Posterior vena cava (tissue), 2 donors: ENCODE measurements at regions not wholly inside any gene's neighbourhood (a gene's known extent, or its start where the extent isn't known, plus 50 kb on each side); places are given as distances from the start of the nearest gene placed in this dataset.
A peak's percentile ranks its signal among the peaks of the same experiment; 100 is the strongest.
"Not testable (repeated sequence)": the region's sequence is repeated elsewhere in the genome, so short reads cannot be mapped to it uniquely, and the experiment has no call there.

Experiments used
- DNase-seq: peaks from one replicate; pipeline ENCODE4 v3.0.0-alpha.2; 2020; ENCODE audit warnings: low spot score
- intact Hi-C, 2 donors: fragments of 100-400 bp; cut with DNase I; formaldehyde crosslinking; loops; one replicate each; pipeline versions ENCODE4 v1.14.1 to v1.14.2; 2022 to 2023
- donor health status: DM: yes; HTN: yes; CAD: no.
- donor health status: DM: yes; HTN: yes; CAD: no.

DNA sequence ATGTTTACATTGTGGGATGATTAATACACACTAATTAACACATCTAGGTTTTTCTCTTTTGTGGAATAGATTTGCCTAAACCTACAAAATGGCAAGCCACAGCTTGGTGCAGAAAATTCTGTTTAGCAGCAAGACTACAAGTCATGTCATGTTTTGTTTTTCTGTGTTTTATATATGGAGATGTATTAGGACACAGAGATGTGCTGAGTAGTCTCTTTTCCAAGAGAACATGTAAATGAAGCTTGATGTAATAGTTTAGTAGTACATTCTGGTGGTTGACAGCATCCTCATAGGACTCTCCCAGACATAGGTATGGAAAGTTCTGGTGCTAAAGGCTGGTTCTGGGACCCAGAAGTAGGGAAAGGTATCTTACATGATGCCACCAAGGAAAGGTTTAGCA, 1345.4 kb downstream of the CDH11 start:
- no peak for DNase-seq
- intact Hi-C loops = no loop called here

DNA sequence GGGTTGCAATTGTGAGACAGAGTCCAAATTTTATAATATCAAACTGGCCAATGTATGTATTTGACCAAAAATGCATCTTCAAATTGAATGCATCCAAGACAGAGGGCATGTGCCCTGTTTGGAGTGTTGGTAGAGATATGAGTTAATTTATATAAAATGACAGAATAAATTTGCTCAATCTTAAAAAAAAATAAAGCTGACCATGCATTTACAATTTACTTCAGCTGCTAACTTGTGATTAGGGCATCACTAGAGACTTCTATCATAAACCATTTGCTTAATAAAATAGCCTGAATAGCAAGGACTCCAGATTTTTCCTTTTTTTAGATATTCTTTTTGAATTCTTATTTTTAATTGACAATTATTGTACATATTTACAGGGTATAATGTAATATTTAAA, 1345.8 kb downstream of the CDH11 start:
- no peak for DNase-seq
- intact Hi-C loops = no loop called here

- intact Hi-C loops = no loop called here
- no peak for DNase-seq
Observed at GRCh38 chr16:63774302-63774701, 1347.6 kb downstream of the CDH11 start.

GRCh38 chr16:63769211-63769610, 1352.7 kb downstream of the CDH11 start:
- no peak for DNase-seq
- intact Hi-C loops = no loop called here

DNA sequence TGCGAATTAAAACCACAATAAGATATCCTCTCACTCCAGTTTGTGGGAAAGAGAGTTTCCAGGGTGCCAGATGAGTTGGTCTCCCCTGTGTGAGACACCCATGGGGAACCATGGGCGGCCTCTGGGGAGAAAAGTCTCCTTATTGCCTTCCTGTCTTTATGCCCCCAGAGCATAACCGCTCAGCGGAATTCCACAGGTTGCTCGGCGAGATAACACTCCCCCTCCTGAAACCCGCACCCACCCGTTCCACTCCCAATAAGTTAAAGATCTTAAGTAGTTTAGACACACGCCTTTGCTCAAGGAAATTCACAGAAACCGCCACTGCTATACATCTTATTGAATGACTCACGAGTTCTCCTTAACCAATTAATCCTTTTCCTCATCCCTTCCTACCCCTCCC, 1361.6 kb downstream of the CDH11 start:
- intact Hi-C loops, DNase-seq: not testable (repeated sequence)

- no peak for DNase-seq
- intact Hi-C loops = no loop called here
Observed at GRCh38 chr16:63752347-63752746, 1369.5 kb downstream of the CDH11 start.

DNA sequence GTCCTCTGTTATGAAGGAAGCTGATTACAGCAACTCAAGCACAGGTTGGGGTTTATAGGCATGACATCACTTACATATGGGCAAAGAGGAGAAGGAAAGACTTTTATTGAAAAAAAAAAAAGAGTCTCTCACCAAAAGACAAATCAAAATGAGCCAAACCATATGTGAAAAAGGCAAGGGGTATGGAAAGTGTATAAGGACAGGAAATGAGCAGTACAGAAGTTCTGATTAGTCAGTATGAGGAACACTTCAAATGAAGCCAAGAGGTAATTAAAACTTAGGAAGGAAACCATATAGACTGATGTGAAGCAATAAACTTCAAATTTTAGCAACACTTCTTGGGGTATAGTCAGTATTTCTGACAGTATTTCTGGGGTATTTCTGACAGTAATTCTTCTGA, 1372.6 kb downstream of the CDH11 start:
- intact Hi-C loops = no loop called here
- no peak for DNase-seq

DNA sequence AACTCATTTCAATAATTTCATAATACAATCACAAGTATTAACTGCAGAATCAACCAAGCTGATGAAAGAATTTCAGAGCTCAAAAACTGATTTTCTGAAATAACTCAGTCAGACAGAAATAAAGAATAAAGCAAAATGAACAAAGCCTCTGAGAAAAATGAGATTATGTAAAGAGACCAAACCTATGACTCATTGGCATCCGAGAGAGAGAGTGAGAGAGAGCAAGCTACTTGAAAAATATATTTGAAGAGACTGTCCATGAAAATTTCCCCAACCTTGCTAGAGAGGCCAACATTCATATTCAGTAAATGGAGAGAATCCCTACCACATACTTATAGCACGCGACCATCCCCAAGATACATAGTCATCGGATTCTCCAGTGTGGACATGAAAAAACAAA, 1376.4 kb downstream of the CDH11 start:
- intact Hi-C loops = no loop called here
- no peak for DNase-seq

DNA sequence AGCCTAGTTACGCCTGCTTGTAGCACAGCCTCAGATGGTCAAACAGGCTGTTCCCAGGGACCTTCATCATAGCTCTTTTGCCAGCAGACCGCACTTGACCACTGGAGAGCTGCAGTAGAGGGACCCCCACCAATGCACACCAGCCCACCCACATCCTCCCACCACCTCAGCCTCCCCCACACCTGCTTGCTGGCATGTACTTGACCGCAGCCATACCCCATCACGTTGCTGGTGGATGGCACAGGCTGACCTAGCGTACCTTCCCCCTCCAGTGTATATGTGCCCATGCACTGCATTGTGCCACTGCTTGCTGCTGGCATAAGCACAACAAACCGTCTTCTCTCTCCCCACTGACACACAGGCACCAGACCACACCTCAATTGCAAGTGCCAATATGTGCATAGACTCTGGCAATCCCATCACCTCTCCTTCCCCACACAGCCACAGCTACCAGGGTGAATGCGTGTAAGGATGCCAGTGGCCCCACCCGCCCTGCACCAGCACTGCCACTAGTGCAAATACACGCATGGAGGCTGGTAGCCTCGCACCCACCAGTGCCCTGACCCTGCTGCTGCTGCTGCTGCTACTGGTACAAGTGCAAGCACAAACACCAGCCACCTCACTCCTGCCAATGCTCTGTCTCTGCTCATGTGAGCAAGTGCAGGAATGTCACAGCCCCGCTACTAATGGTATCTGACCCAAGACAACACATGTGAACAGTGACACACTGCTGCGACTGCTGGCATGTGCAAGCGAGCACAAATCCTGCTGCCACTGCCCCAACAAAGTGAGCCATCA, 1377.6 kb downstream of the CDH11 start:
- DNase-seq = peak; percentile 68
- intact Hi-C loops = no loop called here

GRCh38 chr16:63742150-63742549, 1379.7 kb downstream of the CDH11 start:
- intact Hi-C loops = no loop called here
- DNase-seq = no peak

- no peak for DNase-seq
- intact Hi-C loops = no loop called here
Observed at GRCh38 chr16:63737633-63738032, 1384.2 kb downstream of the CDH11 start.

GRCh38 chr16:63735456-63735855, 1386.4 kb downstream of the CDH11 start:
- DNase-seq = no peak
- intact Hi-C loops = no loop called here

GRCh38 chr16:63720848-63721247, 1401.0 kb downstream of the CDH11 start:
- intact Hi-C loops = no loop called here
- DNase-seq = no peak

- intact Hi-C loops = no loop called here
- DNase-seq = no peak
Observed at GRCh38 chr16:63719926-63720325, 1401.9 kb downstream of the CDH11 start.

DNA sequence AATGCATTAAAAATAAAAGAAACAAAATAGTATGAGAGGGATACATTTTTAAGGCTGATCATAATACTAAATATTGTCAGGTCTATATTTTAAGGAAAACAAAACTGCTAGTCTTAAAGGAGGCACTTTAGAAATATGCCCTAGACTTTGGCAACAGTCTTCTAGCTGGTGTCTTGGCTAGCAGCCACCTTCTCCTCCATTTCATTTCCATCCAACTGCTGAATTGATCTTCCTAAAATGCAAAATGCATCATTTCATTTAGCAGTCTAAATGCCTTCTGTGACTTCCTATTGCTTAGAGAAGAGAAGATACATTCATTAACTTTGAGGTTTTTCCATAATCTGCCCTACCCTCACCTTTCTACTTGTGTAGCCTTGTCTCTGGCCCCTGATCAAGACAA, 1404.1 kb downstream of the CDH11 start:
- intact Hi-C loops = no loop called here
- DNase-seq = no peak

DNA sequence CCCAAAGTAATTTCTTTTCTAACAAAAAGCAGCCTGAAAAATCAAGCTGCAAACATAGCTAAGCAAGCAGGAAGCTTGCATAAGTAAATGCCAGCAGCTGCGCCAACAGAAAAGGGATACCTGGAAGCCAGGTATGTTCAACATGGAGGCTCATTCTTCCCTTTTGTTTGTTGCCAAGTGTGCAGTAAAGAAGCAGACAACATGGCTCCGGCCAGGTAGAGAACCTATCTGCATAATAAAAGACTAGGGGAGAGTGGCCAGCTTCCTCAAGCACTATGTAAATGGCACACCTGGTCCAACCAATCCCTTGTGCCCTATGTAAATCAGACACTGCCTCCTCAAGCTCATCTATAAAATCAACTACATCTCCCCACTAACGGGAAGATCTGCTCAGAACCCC, 1407.0 kb downstream of the CDH11 start:
- intact Hi-C loops = no loop called here
- no peak for DNase-seq

DNA sequence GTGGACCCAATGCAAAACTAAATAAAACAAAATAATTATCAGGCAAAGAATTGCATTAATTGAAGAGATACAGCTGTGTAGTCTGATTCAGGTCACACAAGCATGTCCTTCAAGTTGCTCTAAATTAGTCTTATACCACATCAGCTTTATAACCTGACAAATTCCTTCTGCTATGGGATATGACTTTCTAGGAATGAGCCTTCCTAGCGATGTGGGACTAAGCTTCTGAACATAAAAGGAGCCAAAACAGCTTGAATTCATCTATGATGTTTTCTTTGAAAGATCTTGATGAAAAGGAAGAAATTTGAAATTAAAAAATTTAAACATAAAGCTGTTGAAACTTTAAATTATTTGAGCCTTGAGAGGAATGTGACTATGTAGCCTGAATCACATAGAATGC, 1409.1 kb downstream of the CDH11 start:
- DNase-seq = no peak
- intact Hi-C loops = no loop called here

- intact Hi-C loops = no loop called here
Observed at GRCh38 chr16:63703612-63704011, 1418.3 kb downstream of the CDH11 start.

GRCh38 chr16:63702981-63703590, 1418.8 kb downstream of the CDH11 start:
- intact Hi-C loops = no loop called here

More at GRCh38 chr16:63703612-63704011, 1418.3 kb downstream of the CDH11 start:
- no peak for DNase-seq

DNA sequence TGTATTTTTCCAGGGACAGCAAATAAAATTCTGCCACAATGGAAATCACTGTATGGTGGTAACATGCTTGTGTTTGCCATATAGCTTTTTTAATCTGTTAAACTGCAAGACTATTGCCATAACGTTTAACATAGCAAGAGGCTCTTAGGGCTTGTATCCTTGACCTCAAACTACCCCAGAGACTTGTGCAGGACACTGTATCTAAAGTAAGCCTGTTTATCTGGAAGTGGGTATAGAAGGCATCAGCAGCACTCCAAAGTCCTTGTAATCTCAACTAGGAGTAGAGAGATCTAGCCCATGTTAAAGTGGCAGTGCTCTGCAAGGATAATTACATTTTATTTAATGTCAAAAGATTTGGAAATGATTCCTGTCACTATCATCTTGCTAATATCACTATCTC, 1424.1 kb downstream of the CDH11 start:
- intact Hi-C loops = no loop called here

More at GRCh38 chr16:63702981-63703590, 1418.8 kb downstream of the CDH11 start:
- DNase-seq = no peak

GRCh38 chr16:63695347-63695746, 1426.5 kb downstream of the CDH11 start:
- intact Hi-C loops = no loop called here
- DNase-seq = no peak

More for the DNA sequence above, 1424.1 kb downstream of the CDH11 start:
- DNase-seq = no peak
